Loucy (cell line): ENCODE measurements at regions not wholly inside any gene's neighbourhood (a gene's known extent, or its start where the extent isn't known, plus 50 kb on each side); places are given as distances from the start of the nearest gene placed in this dataset.

Experiments
- H2AFZ ChIP-seq: fragments of 200-600 bp; sonication (generic); 2 replicates; pipeline ENCODE4 v1.6.0; 2016; ENCODE audit warnings: antibody characterized with exemption, mild to moderate bottlenecking, low read length, moderate library complexity
- H3F3A ChIP-seq: fragments of 200-600 bp; 2 replicates; pipeline ENCODE4 v1.6.0; 2016; ENCODE audit warnings: antibody characterized with exemption, low read depth, mild to moderate bottlenecking
- H3K27me3 ChIP-seq: fragments of 200-600 bp; sonication (generic); 2 replicates; pipeline ENCODE4 v1.6.1; 2014; ENCODE audit warnings: low read length, mild to moderate bottlenecking; ENCODE audit not compliant: insufficient read depth, poor library complexity, severe bottlenecking
- H3K36me3 ChIP-seq: fragments of 200-600 bp; sonication (generic); 2 replicates; pipeline ENCODE4 v1.6.1; 2016; ENCODE audit warnings: low read length; ENCODE audit not compliant: insufficient read depth
- H3K4me1 ChIP-seq: fragments of 200-600 bp; sonication (generic); 2 replicates; pipeline ENCODE4 v1.5.1; 2014; ENCODE audit warnings: low read length, mild to moderate bottlenecking; ENCODE audit not compliant: insufficient read depth, poor library complexity, severe bottlenecking
- H3K4me2 ChIP-seq: fragments of 200-600 bp; sonication (generic); 2 replicates; pipeline ENCODE4 v1.6.0; 2014; ENCODE audit warnings: antibody characterized with exemption, low read length, low read depth, mild to moderate bottlenecking; ENCODE audit not compliant: poor library complexity, severe bottlenecking
- H3K4me3 ChIP-seq: fragments of 200-600 bp; sonication (generic); 2 replicates; pipeline ENCODE4 v1.5.1; 2014; ENCODE audit warnings: low read length, mild to moderate bottlenecking, mixed read lengths; ENCODE audit not compliant: poor library complexity, severe bottlenecking
- H3K79me2 ChIP-seq: fragments of 200-600 bp; sonication (generic); 2 replicates; pipeline ENCODE4 v1.6.1; 2014; ENCODE audit warnings: low read length; ENCODE audit not compliant: insufficient read depth
- H3K9ac ChIP-seq: fragments of 200-600 bp; sonication (generic); 2 replicates; pipeline ENCODE4 v1.6.0; 2014; ENCODE audit warnings: mild to moderate bottlenecking, low read depth, low read length, moderate library complexity; ENCODE audit not compliant: poor library complexity, severe bottlenecking
- H3K9me2 ChIP-seq: fragments of 200-600 bp; sonication (generic); replicated peaks from 2 replicates; pipeline ENCODE4 v1.6.1; 2016; ENCODE audit warnings: low read depth, low read length, mixed read lengths
- H3K9me3 ChIP-seq: fragments of 200-600 bp; sonication (generic); 2 replicates; pipeline ENCODE4 v1.6.1; 2014; ENCODE audit warnings: mild to moderate bottlenecking, antibody characterized with exemption, low read length, low read depth; ENCODE audit not compliant: insufficient read depth
- H4K20me1 ChIP-seq: fragments of 200-600 bp; sonication (generic); 2 replicates; pipeline ENCODE4 v1.6.0; 2014; ENCODE audit warnings: antibody characterized with exemption, low read length, mild to moderate bottlenecking; ENCODE audit not compliant: insufficient read depth, poor library complexity, severe bottlenecking
- EZH2phosphoT487 ChIP-seq: fragments of 200-600 bp; IDR thresholded peaks from 2 replicates; pipeline ENCODE4 v1.6.1; 2018; ENCODE audit warnings: antibody characterized with exemption, mild to moderate bottlenecking, moderate library complexity, borderline replicate concordance
- TF ChIP-seq, protein P1 (sequence below): fragments of 200-600 bp; sonication (generic); conservative IDR thresholded peaks from 2 replicates; pipeline ENCODE4 v1.5.1; 2014; ENCODE audit warnings: mild to moderate bottlenecking, antibody characterized with exemption, low read length

DNA sequence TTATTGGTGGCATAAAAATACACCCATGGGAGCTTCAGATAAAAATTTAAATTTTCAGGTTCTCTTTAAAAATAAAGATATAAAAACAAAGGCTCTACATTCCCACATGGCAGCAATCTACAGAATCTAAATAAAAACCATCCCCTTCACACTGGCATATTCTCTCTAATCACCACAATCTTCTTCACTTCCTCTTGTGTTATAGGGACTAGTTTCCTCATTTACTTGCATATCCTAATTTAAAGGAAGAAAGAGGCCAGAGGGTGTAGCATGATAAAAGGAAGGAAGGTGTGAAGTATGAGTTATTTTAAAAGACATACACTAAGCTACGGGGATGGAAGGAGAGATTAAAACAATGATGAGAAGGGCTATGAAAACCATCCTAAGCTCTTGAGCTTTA is 390.5 kb downstream of the ZNF608 start:
- H3K9me2 ChIP-seq: no peaks in the 10 kb centered on the region
- H2AFZ ChIP-seq: no peak overlapping the region
- H3K4me3 ChIP-seq: no peak overlapping the region
- no peaks in the 10 kb centered on the region for H4K20me1 ChIP-seq
- TF ChIP-seq EZH2phosphoT487: no peak
- TF ChIP-seq, protein P1, sequence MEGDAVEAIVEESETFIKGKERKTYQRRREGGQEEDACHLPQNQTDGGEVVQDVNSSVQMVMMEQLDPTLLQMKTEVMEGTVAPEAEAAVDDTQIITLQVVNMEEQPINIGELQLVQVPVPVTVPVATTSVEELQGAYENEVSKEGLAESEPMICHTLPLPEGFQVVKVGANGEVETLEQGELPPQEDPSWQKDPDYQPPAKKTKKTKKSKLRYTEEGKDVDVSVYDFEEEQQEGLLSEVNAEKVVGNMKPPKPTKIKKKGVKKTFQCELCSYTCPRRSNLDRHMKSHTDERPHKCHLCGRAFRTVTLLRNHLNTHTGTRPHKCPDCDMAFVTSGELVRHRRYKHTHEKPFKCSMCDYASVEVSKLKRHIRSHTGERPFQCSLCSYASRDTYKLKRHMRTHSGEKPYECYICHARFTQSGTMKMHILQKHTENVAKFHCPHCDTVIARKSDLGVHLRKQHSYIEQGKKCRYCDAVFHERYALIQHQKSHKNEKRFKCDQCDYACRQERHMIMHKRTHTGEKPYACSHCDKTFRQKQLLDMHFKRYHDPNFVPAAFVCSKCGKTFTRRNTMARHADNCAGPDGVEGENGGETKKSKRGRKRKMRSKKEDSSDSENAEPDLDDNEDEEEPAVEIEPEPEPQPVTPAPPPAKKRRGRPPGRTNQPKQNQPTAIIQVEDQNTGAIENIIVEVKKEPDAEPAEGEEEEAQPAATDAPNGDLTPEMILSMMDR: no peak
- no peak overlapping the region for H3K4me2 ChIP-seq
- H3K9ac ChIP-seq: no peak overlapping the region
- no peaks in the 10 kb centered on the region for H3K27me3 ChIP-seq
- H3K79me2 ChIP-seq: no peaks in the 10 kb centered on the region
- H3K4me1 ChIP-seq: no peaks in the 10 kb centered on the region
- H3K9me3 ChIP-seq: no peaks in the 10 kb centered on the region
- no peaks in the 10 kb centered on the region for H3F3A ChIP-seq
- H3K36me3 ChIP-seq: no peaks in the 10 kb centered on the region

- Histone ChIP-seq H4K20me1 (no peaks in the 10 kb centered on the region), H3K4me2 (no peak overlapping the region), H3K4me1 (no peaks in the 10 kb centered on the region), H3K36me3 (no peaks in the 10 kb centered on the region), H3F3A (no peaks in the 10 kb centered on the region), H3K9ac (no peak overlapping the region), H3K79me2 (no peaks in the 10 kb centered on the region), H3K9me2 (no peaks in the 10 kb centered on the region), H3K27me3 (no peaks in the 10 kb centered on the region), H3K9me3 (no peaks in the 10 kb centered on the region), H2AFZ (no peak overlapping the region), H3K4me3 (no peak overlapping the region)
- TF ChIP-seq EZH2phosphoT487: no peak
- TF ChIP-seq, protein P1: no peak
Observed at GRCh38 chr5:124353016-124353415, 393.4 kb downstream of the ZNF608 start.

GRCh38 chr5:124352312-124352711 is 394.1 kb downstream of the ZNF608 start:
- no peak overlapping the region for H3K9ac ChIP-seq
- H3F3A ChIP-seq: no peaks in the 10 kb centered on the region
- no peaks in the 10 kb centered on the region for H3K9me3 ChIP-seq
- no peaks in the 10 kb centered on the region for H3K9me2 ChIP-seq
- H2AFZ ChIP-seq: no peak overlapping the region
- no peak for TF ChIP-seq EZH2phosphoT487
- H3K27me3 ChIP-seq: no peaks in the 10 kb centered on the region
- H3K79me2 ChIP-seq: no peaks in the 10 kb centered on the region
- H3K4me1 ChIP-seq: no peaks in the 10 kb centered on the region
- no peaks in the 10 kb centered on the region for H4K20me1 ChIP-seq
- no peak overlapping the region for H3K4me2 ChIP-seq
- no peak overlapping the region for H3K4me3 ChIP-seq
- H3K36me3 ChIP-seq: no peaks in the 10 kb centered on the region

DNA sequence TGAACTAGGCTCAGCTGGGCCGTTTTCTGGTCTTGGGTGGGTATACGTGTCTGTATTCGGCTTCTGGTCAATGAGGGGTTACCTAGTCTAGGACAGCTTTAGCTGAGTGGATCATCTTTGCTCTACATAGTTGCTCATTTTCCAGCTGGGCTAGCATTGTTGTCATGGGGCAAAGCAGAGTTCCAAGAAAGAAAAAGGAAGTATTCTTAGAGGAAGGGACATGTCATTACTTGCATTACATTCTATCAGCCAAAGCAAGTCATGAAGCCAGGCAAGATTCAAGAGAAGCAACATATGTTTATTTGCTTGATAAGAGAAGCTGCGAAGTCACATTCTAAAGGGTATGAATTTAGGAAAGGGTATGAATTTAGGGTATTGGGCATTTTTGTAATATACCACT is 396.5 kb downstream of the ZNF608 start:
- no peaks in the 10 kb centered on the region for H3K79me2 ChIP-seq
- no peaks in the 10 kb centered on the region for H3K4me1 ChIP-seq
- no peak for TF ChIP-seq EZH2phosphoT487
- TF ChIP-seq, protein P1: no peak
- no peaks in the 10 kb centered on the region for H4K20me1 ChIP-seq
- H3K27me3 ChIP-seq: no peaks in the 10 kb centered on the region
- H3K9me3 ChIP-seq: no peaks in the 10 kb centered on the region
- H3K4me2 ChIP-seq: no peak overlapping the region
- H3K9ac ChIP-seq: no peak overlapping the region
- H2AFZ ChIP-seq: no peak overlapping the region
- H3F3A ChIP-seq: no peaks in the 10 kb centered on the region
- H3K36me3 ChIP-seq: no peaks in the 10 kb centered on the region
- no peaks in the 10 kb centered on the region for H3K9me2 ChIP-seq
- H3K4me3 ChIP-seq: no peak overlapping the region
